ENCODE measurements at regions not wholly inside any gene's neighbourhood (a gene's known extent, or its start where the extent isn't known, plus 50 kb on each side); places are given as distances from the start of the nearest gene placed in this dataset.
A peak's percentile ranks its signal among the peaks of the same experiment; 100 is the strongest.

GRCh38 chr2:195533771-195534642 is 123.0 kb upstream of the SLC39A10 start (continued):
- TF ChIP-seq POLR2AphosphoS5 (IDR thresholded peaks at IDR 0.05; ENCODE audit: low read depth, low read length) (peak; percentile 18; the same call in 1 of the 2 replicates), ELF1 (IDR thresholded peaks at IDR 0.05; ENCODE audit: borderline replicate concordance, low read depth) (no peak), SP1 (IDR thresholded peaks at IDR 0.05; ENCODE audit: low read depth) (peak; percentile 36), TCF7L2 (IDR thresholded peaks at IDR 0.05; ENCODE audit: borderline replicate concordance, extremely low read depth, insufficient read depth, insufficient read length) (no peak), YY1 (IDR thresholded peaks at IDR 0.05; ENCODE audit: extremely low read depth, insufficient replicate concordance, low read depth, low read length) (no peak), SIN3A (IDR thresholded peaks at IDR 0.05; ENCODE audit: low read depth) (no peak), ZFX (IDR thresholded peaks at IDR 0.05) (no peak), CTCF (IDR thresholded peaks at IDR 0.05 in 2 of 3, conservative IDR thresholded peaks at IDR 0.05 in 1 of 3; ENCODE audit: borderline replicate concordance in 1 of 3, insufficient read depth in 1 of 3, low read depth in 2 of 3, low read length in 2 of 3) (peak in 1 of 3 experiments; percentile 14; a peak in 3 of 6 replicates), ZNF274 (IDR thresholded peaks at IDR 0.05; ENCODE audit: low read depth, low read length) (no peak), EZH2phosphoT487 (IDR thresholded peaks at IDR 0.05; ENCODE audit: borderline replicate concordance) (no peak), RAD21 (IDR thresholded peaks at IDR 0.05; ENCODE audit: low read depth) (peak; percentile 29; the same call in 1 of the 2 replicates)
- TF ChIP-seq, protein P1, sequence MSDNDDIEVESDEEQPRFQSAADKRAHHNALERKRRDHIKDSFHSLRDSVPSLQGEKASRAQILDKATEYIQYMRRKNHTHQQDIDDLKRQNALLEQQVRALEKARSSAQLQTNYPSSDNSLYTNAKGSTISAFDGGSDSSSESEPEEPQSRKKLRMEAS (IDR thresholded peaks at IDR 0.05): no peak

All from HCT116 (cell line).